H1 (cell line): ENCODE measurements at regions not wholly inside any gene's neighbourhood (a gene's known extent, or its start where the extent isn't known, plus 50 kb on each side); places are given as distances from the start of the nearest gene placed in this dataset.

ENCODE experiments used
- BACH1 ChIP-seq: IDR thresholded peaks from 2 replicates; pipeline ENCODE4 v1.6.1; 2012; ENCODE audit warnings: low read length, improper control_type of control experiment
- CTCF ChIP-seq, 3 experiments: IDR thresholded peaks; 1 replicate in 2 of 3; 2 replicates in 1 of 3; pipeline versions ENCODE4 v1.5.1 to v1.6.1; 2011; ENCODE audit warnings: low read length in 3 of 3, mild to moderate bottlenecking in 3 of 3, inconsistent platforms in 2 of 3, low read depth in 1 of 3, moderate library complexity in 1 of 3; ENCODE audit not compliant: insufficient read depth in 1 of 3; ENCODE audit errors: control extremely low read depth in 1 of 3
- EZH2 ChIP-seq: fragments of 200-600 bp; sonication (generic); IDR thresholded peaks from 2 replicates; pipeline ENCODE4 v1.7.1; 2012; ENCODE audit warnings: low read depth, mild to moderate bottlenecking, moderate library complexity, low read length, inconsistent platforms; ENCODE audit not compliant: severe bottlenecking
- JUND ChIP-seq: IDR thresholded peaks from 2 replicates; pipeline ENCODE4 v1.6.1; 2011; ENCODE audit warnings: mild to moderate bottlenecking, improper control_type of control experiment, low read length
- KDM1A ChIP-seq: fragments of 200-600, 300-600 bp; sonication (generic); IDR thresholded peaks from 2 replicates; pipeline ENCODE4 v1.7.1; 2016; ENCODE audit warnings: mild to moderate bottlenecking, low read length, borderline replicate concordance
- POLR2A ChIP-seq, 2 experiments: IDR thresholded peaks; 1 replicate in 1 of 2; 2 replicates in 1 of 2; pipeline ENCODE4 v1.6.1; 2011; ENCODE audit warnings: low read depth in 2 of 2, low read length in 2 of 2, mild to moderate bottlenecking in 2 of 2; ENCODE audit errors: control extremely low read depth in 1 of 2
- TEAD4 ChIP-seq: IDR thresholded peaks from 2 replicates; pipeline ENCODE4 v1.6.1; 2012; ENCODE audit warnings: low read depth, low read length, inconsistent platforms, mixed read lengths
- USF2 ChIP-seq: IDR thresholded peaks from 2 replicates; pipeline ENCODE4 v1.6.1; 2011; ENCODE audit warnings: low read length, improper control_type of control experiment

- TF ChIP-seq CTCF (IDR thresholded peaks at IDR 0.05; ENCODE audit: control extremely low read depth in 1 of 3, insufficient read depth in 1 of 3, low read depth in 1 of 3, low read length in 3 of 3) (no peak), TEAD4 (no peak), EZH2 (no peak), POLR2A (IDR thresholded peaks at IDR 0.05; ENCODE audit: control extremely low read depth in 1 of 2, low read depth in 2 of 2, low read length in 2 of 2) (no peak), BACH1 (no peak), USF2 (no peak), JUND (no peak), KDM1A (no peak)
Measured at GRCh38 chr3:84265768-84266167, 693.0 kb upstream of the CADM2 start.
